DND-41 (cell line): ENCODE measurements at regions not wholly inside any gene's neighbourhood (a gene's known extent, or its start where the extent isn't known, plus 50 kb on each side); places are given as distances from the start of the nearest gene placed in this dataset.
"Not testable (repeated sequence)": the region's sequence is repeated elsewhere in the genome, so short reads cannot be mapped to it uniquely, and the experiment has no call there.

Experiments used
- ATAC-seq: fragments of 200-7000 bp; cut with Tn5 transposase; 3 replicates; pipeline ENCODE4 v1.9.1; 2021; ENCODE audit warnings: low read depth; ENCODE audit not compliant: insufficient read depth
- DNase-seq: peaks from one replicate; pipeline ENCODE4 v3.0.0-alpha.2; 2020
- H2AFZ ChIP-seq: 2 replicates; pipeline ENCODE4 v1.6.0; 2012; ENCODE audit warnings: low read depth, low read length
- H3K27ac ChIP-seq: 2 replicates; pipeline ENCODE4 v1.5.1; 2012; ENCODE audit warnings: low read length, inconsistent platforms
- H3K27me3 ChIP-seq: fragments of 200-600 bp; sonication (generic); 2 replicates; pipeline ENCODE4 v1.6.0; 2012; ENCODE audit warnings: low read length, mild to moderate bottlenecking, inconsistent platforms; ENCODE audit not compliant: insufficient read depth, poor library complexity
- H3K36me3 ChIP-seq: 2 replicates; pipeline ENCODE4 v1.5.1; 2012; ENCODE audit warnings: low read length, inconsistent platforms; ENCODE audit not compliant: insufficient read depth
- H3K4me1 ChIP-seq: 2 replicates; pipeline ENCODE4 v1.5.1; 2012; ENCODE audit warnings: mild to moderate bottlenecking, low read length; ENCODE audit not compliant: insufficient read depth
- H3K4me2 ChIP-seq: 2 replicates; pipeline ENCODE4 v1.6.0; 2012; ENCODE audit warnings: mild to moderate bottlenecking, moderate library complexity, low read length, inconsistent platforms; ENCODE audit not compliant: insufficient read depth
- H3K4me3 ChIP-seq, 2 experiments: fragments of 200-600 bp in 1 of 2; shearing (Covaris generic) in 1 of 2; 2 replicates each; pipeline ENCODE4 v1.5.1; 2012 to 2016; ENCODE audit warnings: inconsistent platforms in 2 of 2, low read length in 2 of 2, mild to moderate bottlenecking in 2 of 2, low read depth in 1 of 2, moderate library complexity in 1 of 2
- H3K79me2 ChIP-seq: 2 replicates; pipeline ENCODE4 v1.6.0; 2012; ENCODE audit warnings: low read length, inconsistent platforms; ENCODE audit not compliant: insufficient read depth
- H3K9ac ChIP-seq: 2 replicates; pipeline ENCODE4 v1.6.0; 2012; ENCODE audit warnings: low read depth, mild to moderate bottlenecking, inconsistent platforms, low read length, moderate library complexity
- H3K9me3 ChIP-seq: 2 replicates; pipeline ENCODE4 v1.5.1; 2012; ENCODE audit warnings: low read length, moderate library complexity, mild to moderate bottlenecking, inconsistent platforms; ENCODE audit not compliant: insufficient read depth, severe bottlenecking
- H4K20me1 ChIP-seq: 2 replicates; pipeline ENCODE4 v1.6.0; 2012; ENCODE audit warnings: low read length; ENCODE audit not compliant: insufficient read depth
- EZH2 ChIP-seq: IDR thresholded peaks from 3 replicates; pipeline ENCODE4 v1.6.1; 2012; ENCODE audit warnings: borderline replicate concordance, low read depth, mild to moderate bottlenecking, moderate library complexity, low read length, inconsistent platforms; ENCODE audit not compliant: severe bottlenecking
- TF ChIP-seq, protein P1 (sequence below): IDR thresholded peaks from 2 replicates; pipeline ENCODE4 v1.5.1; 2012; ENCODE audit warnings: borderline replicate concordance, low read length, moderate library complexity, mild to moderate bottlenecking; ENCODE audit not compliant: poor library complexity, severe bottlenecking; ENCODE audit errors: extremely low read depth

DNA sequence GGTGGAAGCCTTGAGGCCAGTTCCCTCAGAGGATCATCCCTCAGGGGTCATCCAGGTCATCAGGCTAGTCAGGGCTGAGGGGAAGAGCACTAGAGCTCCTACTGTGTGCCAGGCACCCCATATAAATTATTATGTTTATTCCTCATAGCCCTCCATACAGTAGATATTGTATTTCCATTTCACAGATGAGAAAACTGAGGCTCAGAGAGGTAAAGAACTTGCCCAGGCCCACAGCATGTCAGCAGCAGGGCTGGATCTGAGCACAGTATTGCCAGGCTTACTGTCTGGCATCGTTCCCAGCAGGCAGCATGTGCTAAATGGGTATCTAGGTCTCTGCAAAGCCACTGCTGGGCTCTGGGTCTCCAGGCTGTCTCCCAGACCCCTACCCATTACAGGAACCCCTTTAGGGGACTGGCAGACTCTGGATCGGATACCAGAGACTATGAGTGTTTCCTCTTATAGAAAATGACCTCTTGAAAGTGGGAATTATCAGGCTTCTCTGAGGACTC, 153.3 kb downstream of the PTPRU start:
- no peaks in the 10 kb centered on the region for H3K36me3 ChIP-seq
- H3K9ac ChIP-seq = no peak overlapping the region
- H3K27ac ChIP-seq = no peak overlapping the region
- no peaks in the 10 kb centered on the region for H3K9me3 ChIP-seq
- no peaks in the 10 kb centered on the region for H3K79me2 ChIP-seq
- no peak overlapping the region for H2AFZ ChIP-seq
- H3K4me3 ChIP-seq = no peak overlapping the region
- TF ChIP-seq, protein P1, sequence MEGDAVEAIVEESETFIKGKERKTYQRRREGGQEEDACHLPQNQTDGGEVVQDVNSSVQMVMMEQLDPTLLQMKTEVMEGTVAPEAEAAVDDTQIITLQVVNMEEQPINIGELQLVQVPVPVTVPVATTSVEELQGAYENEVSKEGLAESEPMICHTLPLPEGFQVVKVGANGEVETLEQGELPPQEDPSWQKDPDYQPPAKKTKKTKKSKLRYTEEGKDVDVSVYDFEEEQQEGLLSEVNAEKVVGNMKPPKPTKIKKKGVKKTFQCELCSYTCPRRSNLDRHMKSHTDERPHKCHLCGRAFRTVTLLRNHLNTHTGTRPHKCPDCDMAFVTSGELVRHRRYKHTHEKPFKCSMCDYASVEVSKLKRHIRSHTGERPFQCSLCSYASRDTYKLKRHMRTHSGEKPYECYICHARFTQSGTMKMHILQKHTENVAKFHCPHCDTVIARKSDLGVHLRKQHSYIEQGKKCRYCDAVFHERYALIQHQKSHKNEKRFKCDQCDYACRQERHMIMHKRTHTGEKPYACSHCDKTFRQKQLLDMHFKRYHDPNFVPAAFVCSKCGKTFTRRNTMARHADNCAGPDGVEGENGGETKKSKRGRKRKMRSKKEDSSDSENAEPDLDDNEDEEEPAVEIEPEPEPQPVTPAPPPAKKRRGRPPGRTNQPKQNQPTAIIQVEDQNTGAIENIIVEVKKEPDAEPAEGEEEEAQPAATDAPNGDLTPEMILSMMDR = no peak
- TF ChIP-seq EZH2 = no peak
- DNase-seq (no peak), ATAC-seq (no peak)
- H3K4me2 ChIP-seq = no peak overlapping the region
- no peaks in the 10 kb centered on the region for H3K27me3 ChIP-seq
- no peaks in the 10 kb centered on the region for H4K20me1 ChIP-seq
- no peaks in the 10 kb centered on the region for H3K4me1 ChIP-seq

DNA sequence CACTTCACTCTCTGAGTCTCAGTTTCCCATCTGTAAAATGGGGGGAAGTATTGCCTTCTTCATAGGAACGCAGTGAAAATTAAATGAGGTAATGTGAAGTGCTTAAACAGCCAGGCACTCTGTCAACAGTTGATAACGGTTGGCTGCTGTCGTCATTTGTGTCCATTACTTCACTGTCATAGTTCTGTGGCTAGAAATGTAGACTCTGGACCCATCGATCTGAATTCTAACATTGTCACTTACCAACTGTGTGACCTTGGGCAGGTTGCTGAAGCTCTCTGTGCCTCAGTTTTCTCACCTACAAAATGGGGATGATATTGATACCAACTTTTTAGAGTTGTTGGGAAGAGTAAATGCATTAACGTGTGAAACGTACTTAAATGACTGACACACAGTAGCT, 152.6 kb downstream of the PTPRU start:
- Histone ChIP-seq H3K27me3 (no peaks in the 10 kb centered on the region), H3K9me3 (no peaks in the 10 kb centered on the region), H2AFZ (no peak overlapping the region), H3K27ac (no peak overlapping the region), H3K36me3 (no peaks in the 10 kb centered on the region), H3K79me2 (no peaks in the 10 kb centered on the region), H3K4me2 (no peak overlapping the region), H3K4me3 (no peak overlapping the region), H3K9ac (no peak overlapping the region), H4K20me1 (no peaks in the 10 kb centered on the region), H3K4me1 (no peaks in the 10 kb centered on the region)
- TF ChIP-seq, protein P1 = no peak
- no peak for TF ChIP-seq EZH2
- no peak for ATAC-seq
- DNase-seq = no peak

DNA sequence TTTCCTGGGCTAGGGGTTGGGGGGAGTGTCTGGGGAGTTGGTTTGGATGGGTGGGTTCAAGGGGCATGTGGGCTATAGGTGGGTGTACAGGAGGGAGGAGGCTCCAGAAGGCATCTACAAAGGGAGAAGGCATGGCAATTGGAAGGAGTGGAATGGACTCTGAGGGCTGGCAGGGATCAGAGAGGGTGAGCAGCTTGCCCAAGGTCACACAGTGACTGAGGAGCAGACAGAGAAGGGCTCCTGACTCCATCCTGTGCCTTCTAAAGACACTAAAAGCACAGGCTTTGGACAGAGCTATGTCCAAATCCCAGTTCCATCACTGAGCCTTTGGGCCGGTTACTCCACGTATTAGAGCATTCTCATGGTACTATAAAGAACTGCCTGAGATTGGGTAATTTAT, 151.8 kb downstream of the PTPRU start:
- Histone ChIP-seq H3K4me2 (no peak overlapping the region), H4K20me1 (no peaks in the 10 kb centered on the region), H3K4me3 (no peak overlapping the region), H3K27ac (no peak overlapping the region), H3K4me1 (no peaks in the 10 kb centered on the region), H3K9me3 (no peaks in the 10 kb centered on the region), H3K27me3 (no peaks in the 10 kb centered on the region), H3K36me3 (no peaks in the 10 kb centered on the region), H2AFZ (no peak overlapping the region), H3K79me2 (no peaks in the 10 kb centered on the region), H3K9ac (no peak overlapping the region)
- no peak for DNase-seq
- TF ChIP-seq EZH2 = no peak
- TF ChIP-seq, protein P1 = no peak
- ATAC-seq = no peak

DNA sequence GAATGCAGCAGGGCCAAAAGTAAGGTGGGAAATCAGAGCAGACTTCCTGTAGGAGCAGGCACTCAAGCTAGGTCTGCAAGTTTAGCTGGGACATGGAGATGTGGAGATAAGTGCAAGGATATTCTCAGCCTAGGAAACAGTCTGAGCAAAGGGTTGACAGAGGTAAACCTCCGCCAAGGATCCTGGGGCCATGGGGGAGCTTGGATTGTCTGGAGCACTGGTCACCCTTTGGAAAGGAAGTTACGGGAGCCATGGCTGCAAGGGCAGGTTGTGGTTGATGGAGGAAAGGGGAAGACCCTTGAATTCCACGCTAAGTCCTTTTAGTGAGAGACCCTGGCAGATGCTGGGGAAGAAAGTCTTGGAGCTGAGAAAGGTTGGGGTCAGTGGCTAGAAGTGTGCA, 150.9 kb downstream of the PTPRU start:
- Histone ChIP-seq H2AFZ (no peak overlapping the region), H3K9me3 (no peaks in the 10 kb centered on the region), H3K79me2 (no peaks in the 10 kb centered on the region), H3K4me1 (no peaks in the 10 kb centered on the region), H3K27me3 (no peaks in the 10 kb centered on the region), H3K9ac (no peak overlapping the region), H3K36me3 (no peaks in the 10 kb centered on the region), H4K20me1 (no peaks in the 10 kb centered on the region), H3K4me3 (no peak overlapping the region), H3K4me2 (no peak overlapping the region), H3K27ac (no peak overlapping the region)
- DNase-seq (no peak), ATAC-seq (no peak)
- TF ChIP-seq EZH2 = no peak
- TF ChIP-seq, protein P1 = no peak

DNA sequence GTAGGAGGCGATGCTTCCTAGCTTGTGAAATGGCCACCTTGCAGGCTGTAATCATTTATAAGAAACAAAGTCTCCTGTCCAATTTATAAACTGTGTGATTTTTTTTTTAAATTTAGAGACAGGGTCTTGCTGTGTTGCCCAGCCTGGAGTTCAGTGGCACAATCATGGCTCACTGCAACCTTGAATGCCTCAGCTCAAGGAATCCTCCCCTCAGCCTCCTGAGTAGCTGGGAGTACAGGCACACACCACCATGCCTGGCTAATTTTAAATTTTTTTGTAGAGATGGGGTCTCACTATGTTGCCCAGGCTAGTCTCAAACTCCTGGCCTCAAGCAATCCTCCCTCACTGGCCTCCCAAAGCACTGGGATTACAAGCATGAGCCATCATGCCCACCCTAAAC, 150.1 kb downstream of the PTPRU start:
- H3K79me2 ChIP-seq, H3K4me1 ChIP-seq: not testable (repeated sequence)

More for the DNA sequence above, 150.1 kb downstream of the PTPRU start:
- H3K36me3 ChIP-seq, H4K20me1 ChIP-seq, ATAC-seq, H2AFZ ChIP-seq, H3K4me2 ChIP-seq, H3K4me3 ChIP-seq, H3K9ac ChIP-seq, H3K27ac ChIP-seq, DNase-seq, H3K27me3 ChIP-seq, H3K9me3 ChIP-seq: not testable (repeated sequence)
